Natural killer cell treated with Interleukin-12 subunit alpha and Interleukin-12 subunit beta and Interleukin-15 and Interleukin-18, amount 100 ng/mL, for 72 hours (primary cell): ENCODE measurements at regions not wholly inside any gene's neighbourhood (a gene's known extent, or its start where the extent isn't known, plus 50 kb on each side); places are given as distances from the start of the nearest gene placed in this dataset.
"Not testable (repeated sequence)": the region's sequence is repeated elsewhere in the genome, so short reads cannot be mapped to it uniquely, and the experiment has no call there.

Experiments used
- ATAC-seq, 2 donors: fragments of 150-1000 bp; cut with Tn5 transposase in 1 of 2; sonication (Bioruptor Pico), chemical (Tn5 transposase) in 1 of 2; 2 replicates each; pipeline ENCODE4 v1.10.0; 2021
- DNase-seq: peaks from one replicate; pipeline ENCODE4 v3.0.0; 2022; ENCODE audit warnings: low spot score
- H3K27ac Mint-ChIP-seq, 2 donors: 1 replicate in 1 of 2; 2 replicates in 1 of 2; pipeline ENCODE4 v1.8.0; 2022; ENCODE audit warnings: mixed read lengths in 2 of 2, mild to moderate bottlenecking in 1 of 2, moderate library complexity in 1 of 2
- H3K27me3 Mint-ChIP-seq, 2 donors: 1 replicate in 1 of 2; 2 replicates in 1 of 2; pipeline ENCODE4 v1.8.0; 2022; ENCODE audit warnings: mixed read lengths in 2 of 2
- H3K36me3 Mint-ChIP-seq: one replicate; pipeline ENCODE4 v1.8.0; 2022; ENCODE audit warnings: mixed read lengths
- H3K4me1 Mint-ChIP-seq, 2 donors: 1 replicate in 1 of 2; 2 replicates in 1 of 2; pipeline ENCODE4 v1.8.0; 2022; ENCODE audit warnings: low read depth in 2 of 2, mixed read lengths in 2 of 2, mild to moderate bottlenecking in 1 of 2
- H3K4me3 Mint-ChIP-seq: one replicate; pipeline ENCODE4 v1.8.0; 2022; ENCODE audit warnings: mixed read lengths
- H3K9me3 Mint-ChIP-seq: 2 replicates; pipeline ENCODE4 v1.8.0; 2022; ENCODE audit warnings: mixed read lengths

DNA sequence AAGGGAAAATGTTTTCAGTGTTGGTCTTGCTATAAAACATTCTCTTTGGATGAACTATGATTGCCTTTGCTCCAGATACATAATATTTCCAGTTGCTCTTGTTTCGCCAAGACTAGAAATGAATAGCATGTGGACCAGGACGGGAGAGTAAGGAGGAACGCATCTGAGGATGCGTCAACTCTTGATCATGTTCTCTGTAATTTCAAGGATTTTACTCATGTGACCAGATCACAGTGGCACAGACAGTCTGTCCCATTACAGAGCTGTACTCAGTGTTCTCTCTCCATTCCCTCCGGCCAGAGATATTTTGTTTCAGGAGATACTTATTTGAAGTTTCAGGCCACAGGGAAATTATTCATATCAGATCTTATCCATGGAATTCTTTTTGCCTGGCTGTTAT lies 266.6 kb downstream of the MID1IP1 start:
- peaks cover 2% of the 10 kb centered on the region for H3K9me3 Mint-ChIP-seq
- ATAC-seq (no peak), DNase-seq (no peak)
- H3K27me3 Mint-ChIP-seq = peaks cover 0 to 7% of the 10 kb centered on the region in 2 donors
- no peak overlapping the region for H3K27ac Mint-ChIP-seq
- no peaks in the 10 kb centered on the region for H3K36me3 Mint-ChIP-seq
- no peaks in the 10 kb centered on the region for H3K4me1 Mint-ChIP-seq
- no peak overlapping the region for H3K4me3 Mint-ChIP-seq

DNA sequence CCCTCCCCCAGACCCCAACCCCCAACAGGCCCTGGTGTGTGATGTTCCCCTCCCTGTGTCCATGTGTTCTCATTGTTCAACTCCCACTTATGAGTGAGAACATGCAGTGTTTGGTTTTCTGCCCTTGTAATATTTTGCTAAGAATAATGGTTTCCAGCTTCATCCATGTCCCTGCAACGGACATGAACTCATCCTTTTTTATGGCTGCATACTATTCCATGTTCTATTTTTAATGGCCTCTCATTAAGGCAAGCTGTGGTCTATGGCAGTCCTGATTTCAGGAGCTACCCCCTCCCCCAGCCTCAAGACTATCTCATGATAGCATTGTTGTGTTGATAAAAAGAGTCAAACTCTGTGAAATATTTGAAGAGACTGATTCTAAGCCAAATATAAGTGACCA lies 267.4 kb downstream of the MID1IP1 start:
- not testable (repeated sequence) for H3K4me1 Mint-ChIP-seq, H3K27ac Mint-ChIP-seq, DNase-seq, H3K9me3 Mint-ChIP-seq, ATAC-seq, H3K27me3 Mint-ChIP-seq, H3K36me3 Mint-ChIP-seq, H3K4me3 Mint-ChIP-seq

DNA sequence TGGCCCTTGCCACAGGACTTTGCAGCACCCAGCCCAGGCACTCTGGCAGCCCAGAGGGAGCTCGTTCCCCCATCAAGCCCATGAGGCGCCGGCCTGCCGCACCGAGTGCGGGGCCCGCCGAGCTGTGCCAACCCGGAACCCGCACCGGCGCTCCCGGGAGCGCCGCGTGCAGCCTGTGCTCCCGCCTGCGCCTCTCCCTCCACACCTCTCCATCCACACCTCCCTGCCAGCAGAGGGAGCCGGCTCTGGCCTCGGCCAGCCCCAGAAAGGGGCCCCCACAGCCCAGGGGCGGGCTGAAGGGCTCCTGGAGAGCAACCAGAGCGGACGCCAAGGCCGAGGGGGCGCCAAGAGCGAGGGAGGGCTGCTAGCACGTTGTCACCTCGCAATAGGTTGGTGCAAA lies 268.8 kb downstream of the MID1IP1 start:
- Mint-ChIP-seq H3K4me3 (no peak overlapping the region), H3K9me3 (peaks cover 2% of the 10 kb centered on the region), H3K27ac (no peak overlapping the region), H3K27me3 (peaks cover 0 to 8% of the 10 kb centered on the region in 2 donors), H3K4me1 (no peaks in the 10 kb centered on the region), H3K36me3 (no peaks in the 10 kb centered on the region)
- DNase-seq (no peak), ATAC-seq (no peak)

DNA sequence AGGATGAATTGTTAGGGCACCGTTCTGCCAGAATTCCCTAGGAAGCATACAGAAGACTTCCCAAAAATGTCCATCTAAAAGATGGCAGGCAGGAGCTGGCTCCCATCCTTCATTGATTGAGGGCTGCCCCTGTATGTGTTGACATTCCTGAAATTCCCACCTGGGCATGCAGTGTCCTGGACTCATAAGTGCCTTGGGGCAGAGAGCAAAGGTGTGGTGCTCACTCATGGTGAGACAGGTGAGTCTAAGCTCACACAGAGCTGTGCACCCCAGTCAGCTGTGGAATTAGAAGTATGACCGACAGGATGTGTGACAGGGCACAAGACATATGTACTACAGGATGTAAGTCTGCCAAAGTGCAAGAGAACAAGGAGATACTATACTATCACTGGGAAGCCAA lies 271.9 kb downstream of the MID1IP1 start:
- no peaks in the 10 kb centered on the region for H3K36me3 Mint-ChIP-seq
- H3K27me3 Mint-ChIP-seq = peaks cover 0 to 11% of the 10 kb centered on the region in 2 donors
- H3K27ac Mint-ChIP-seq = no peak overlapping the region
- no peaks in the 10 kb centered on the region for H3K9me3 Mint-ChIP-seq
- H3K4me1 Mint-ChIP-seq = no peaks in the 10 kb centered on the region
- DNase-seq (no peak), ATAC-seq (no peak)
- no peak overlapping the region for H3K4me3 Mint-ChIP-seq

DNA sequence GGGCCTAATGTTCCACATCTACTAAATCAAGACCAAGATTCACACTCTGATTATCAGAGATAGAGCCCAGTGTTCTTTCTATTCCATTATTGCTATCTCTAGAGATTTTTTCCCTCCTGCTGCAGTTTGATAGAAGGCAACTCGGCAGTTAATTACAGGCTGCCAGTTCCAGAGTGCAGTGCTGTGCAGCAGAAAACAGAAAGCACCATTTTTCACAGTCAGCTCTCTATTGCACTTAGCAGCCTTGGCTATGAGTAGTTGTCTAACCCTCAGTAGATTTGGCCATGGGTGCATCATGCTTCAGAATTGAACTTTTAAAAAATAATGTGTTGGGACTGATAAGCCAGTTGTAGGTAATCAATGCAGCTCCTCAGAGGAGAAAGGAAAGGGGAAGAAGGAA lies 295.3 kb downstream of the MID1IP1 start:
- H3K27ac Mint-ChIP-seq = no peak overlapping the region
- DNase-seq = no peak
- no peaks in the 10 kb centered on the region for H3K9me3 Mint-ChIP-seq
- ATAC-seq = no peak
- H3K27me3 Mint-ChIP-seq = peaks cover 6 to 10% of the 10 kb centered on the region in 2 donors
- H3K4me3 Mint-ChIP-seq = no peak overlapping the region
- H3K36me3 Mint-ChIP-seq = no peaks in the 10 kb centered on the region
- H3K4me1 Mint-ChIP-seq = no peaks in the 10 kb centered on the region

DNA sequence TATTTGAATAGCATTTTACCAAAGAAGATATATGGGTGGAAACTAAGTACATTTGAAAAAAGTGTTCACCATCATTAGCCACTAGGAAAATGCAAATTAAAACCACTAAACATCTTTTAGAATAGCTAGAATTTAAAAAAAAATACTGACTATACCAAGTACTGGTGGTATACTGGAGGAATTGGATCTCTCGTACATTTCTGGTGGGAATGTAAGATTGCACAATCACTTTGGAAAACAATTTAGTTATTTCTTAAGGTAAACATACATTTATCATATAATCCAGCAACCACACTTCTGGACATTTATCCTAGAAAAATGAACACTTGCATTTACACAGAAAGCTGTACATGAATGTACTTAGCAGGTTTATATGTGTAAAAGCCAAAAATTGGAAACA lies 303.5 kb downstream of the MID1IP1 start:
- Mint-ChIP-seq H3K27me3 (peaks cover 10 to 17% of the 10 kb centered on the region in 2 donors), H3K4me1 (no peaks in the 10 kb centered on the region), H3K9me3 (no peaks in the 10 kb centered on the region), H3K36me3 (peaks cover 2% of the 10 kb centered on the region), H3K4me3 (no peak overlapping the region), H3K27ac (no peak overlapping the region)
- no peak for DNase-seq
- no peak for ATAC-seq

DNA sequence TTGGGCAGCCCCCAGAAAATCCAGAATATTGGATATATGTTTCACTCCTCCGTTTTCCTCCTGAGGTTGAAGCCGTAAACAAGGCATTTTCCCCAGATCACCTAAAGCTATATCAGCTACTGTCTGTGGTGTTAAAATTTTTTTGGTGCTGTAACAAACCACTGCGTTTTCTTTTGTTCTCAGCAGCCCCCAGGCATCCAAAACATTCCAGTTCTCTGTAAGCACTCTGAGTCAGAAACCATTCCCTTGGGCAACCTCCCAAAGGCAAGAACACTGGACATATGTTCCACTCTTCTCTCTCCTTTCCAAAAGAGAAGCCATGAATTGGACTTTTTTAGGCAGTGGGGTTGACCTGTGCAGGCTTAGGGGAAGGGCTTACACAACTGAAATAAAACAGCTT lies 310.9 kb downstream of the MID1IP1 start:
- H3K36me3 Mint-ChIP-seq = peaks cover 17% of the 10 kb centered on the region

DNA sequence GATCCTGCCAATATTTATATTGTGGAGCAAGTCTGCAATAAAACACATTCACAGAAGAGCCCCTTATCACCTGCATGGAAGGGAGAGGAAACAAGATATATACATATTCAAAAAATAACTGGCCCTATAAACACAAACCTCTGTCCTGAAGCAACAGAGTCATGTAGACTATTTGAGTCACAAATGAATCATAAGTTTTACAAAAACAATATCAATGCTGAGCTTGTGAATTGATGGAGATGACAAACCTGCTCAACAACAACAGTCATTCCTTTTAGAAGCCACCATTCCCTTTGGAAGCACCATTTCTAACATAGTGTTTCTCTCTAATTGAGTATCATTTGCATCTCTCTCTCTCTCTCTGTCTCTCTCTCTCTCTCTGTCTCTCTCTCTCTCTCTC lies 313.9 kb downstream of the MID1IP1 start:
- Mint-ChIP-seq H3K4me1 (no peaks in the 10 kb centered on the region), H3K9me3 (peaks cover 14% of the 10 kb centered on the region), H3K36me3 (peaks cover 12% of the 10 kb centered on the region), H3K27ac (no peak overlapping the region), H3K27me3 (peaks cover 27 to 31% of the 10 kb centered on the region in 2 donors), H3K4me3 (no peak overlapping the region)
- DNase-seq (no peak), ATAC-seq (no peak)

More for the DNA sequence above, 310.9 kb downstream of the MID1IP1 start:
- Mint-ChIP-seq H3K4me1 (no peaks in the 10 kb centered on the region), H3K27me3 (peaks cover 22 to 34% of the 10 kb centered on the region in 2 donors), H3K9me3 (peaks cover 14% of the 10 kb centered on the region), H3K4me3 (no peak overlapping the region), H3K27ac (no peak overlapping the region)
- ATAC-seq (no peak), DNase-seq (no peak)

DNA sequence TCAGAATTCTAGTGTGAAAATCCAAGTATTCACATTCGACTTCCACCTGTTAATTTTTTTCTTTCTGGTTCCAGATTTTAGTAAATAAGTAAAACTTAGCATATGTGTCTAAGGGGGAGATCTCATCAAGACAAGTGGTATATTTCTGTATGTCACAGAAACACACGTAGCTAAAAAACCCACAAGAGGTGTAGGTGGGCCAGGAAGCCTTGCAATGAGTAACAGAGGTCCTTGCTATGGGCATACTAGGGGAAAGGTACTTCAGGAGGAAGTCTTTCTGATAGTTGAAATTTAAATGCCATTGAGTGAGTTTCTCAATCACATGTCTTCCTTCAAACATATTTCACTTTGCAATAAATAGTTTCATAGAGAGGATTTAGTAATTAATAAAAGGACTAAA lies 315.8 kb downstream of the MID1IP1 start:
- Mint-ChIP-seq H3K27me3 (peaks cover 17 to 22% of the 10 kb centered on the region in 2 donors), H3K4me3 (no peak overlapping the region), H3K36me3 (peaks cover 1% of the 10 kb centered on the region), H3K9me3 (peaks cover 6% of the 10 kb centered on the region), H3K4me1 (no peaks in the 10 kb centered on the region), H3K27ac (no peak overlapping the region)
- DNase-seq = no peak
- ATAC-seq = no peak

DNA sequence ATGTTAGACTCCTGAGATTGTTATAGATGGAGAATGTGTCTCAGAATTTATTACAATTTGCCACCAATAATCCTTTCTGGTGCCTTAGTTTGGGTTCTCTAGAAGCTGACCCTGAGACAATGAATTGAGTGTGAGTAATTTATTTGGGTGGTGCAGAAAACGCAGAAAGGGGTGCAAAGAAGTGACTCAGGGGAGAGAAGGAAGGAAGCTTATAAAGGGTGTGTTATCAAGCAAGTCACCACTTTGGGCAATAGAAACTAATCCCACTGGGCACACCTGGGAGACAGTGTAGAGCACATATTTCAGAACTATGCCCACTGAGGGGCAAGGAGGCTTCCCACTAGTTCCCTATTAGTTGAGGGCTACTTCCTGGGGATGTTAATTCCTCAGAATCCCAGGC lies 320.6 kb downstream of the MID1IP1 start:
- Mint-ChIP-seq H3K9me3 (no peaks in the 10 kb centered on the region), H3K27ac (no peak overlapping the region), H3K36me3 (no peaks in the 10 kb centered on the region), H3K27me3 (peaks cover 25 to 31% of the 10 kb centered on the region in 2 donors), H3K4me3 (no peak overlapping the region), H3K4me1 (no peaks in the 10 kb centered on the region)
- no peak for DNase-seq
- no peak for ATAC-seq

DNA sequence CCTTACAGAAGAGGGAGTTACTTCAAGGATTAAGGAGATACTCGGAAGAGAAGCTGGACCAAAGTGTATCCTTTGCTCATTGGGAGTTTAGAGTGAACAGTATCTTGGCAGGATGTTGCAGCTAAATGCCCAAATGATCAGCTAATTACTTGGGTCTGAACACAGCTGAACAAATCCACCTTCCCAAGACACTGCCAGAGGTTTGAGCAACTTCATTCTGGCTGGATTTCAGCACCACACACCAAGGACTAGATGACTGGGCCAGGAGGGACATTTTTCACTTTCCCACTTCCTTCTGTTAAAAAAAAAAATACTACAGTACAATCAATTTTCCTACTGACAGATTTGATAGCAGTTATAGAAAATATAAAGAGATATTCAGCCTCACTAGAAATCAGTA lies 324.6 kb downstream of the MID1IP1 start:
- no peak for ATAC-seq
- H3K4me3 Mint-ChIP-seq = no peak overlapping the region
- H3K9me3 Mint-ChIP-seq = no peaks in the 10 kb centered on the region
- H3K27me3 Mint-ChIP-seq = peaks cover 13 to 16% of the 10 kb centered on the region in 2 donors
- no peaks in the 10 kb centered on the region for H3K4me1 Mint-ChIP-seq
- no peaks in the 10 kb centered on the region for H3K36me3 Mint-ChIP-seq
- no peak overlapping the region for H3K27ac Mint-ChIP-seq
- no peak for DNase-seq

DNA sequence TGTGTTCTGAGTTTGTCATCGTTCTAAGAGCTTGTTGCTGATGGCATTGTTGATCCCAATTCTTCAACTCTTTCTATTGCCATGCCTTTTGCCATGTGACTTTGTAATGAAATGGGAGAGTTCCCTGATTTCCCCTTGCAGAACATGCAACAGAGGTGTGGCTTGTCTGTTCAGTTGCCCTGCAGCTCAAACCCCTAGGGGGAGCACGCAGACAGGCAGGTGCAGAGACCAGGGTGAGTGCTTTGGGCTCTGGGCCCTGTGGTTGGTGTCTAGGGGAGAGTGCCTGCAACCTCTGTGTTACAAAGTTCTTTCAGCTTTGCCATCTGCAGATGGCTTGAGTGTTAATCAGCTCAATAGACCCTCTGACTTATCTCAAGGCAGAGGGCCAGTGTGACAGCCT lies 332.7 kb downstream of the MID1IP1 start:
- Mint-ChIP-seq H3K27ac (no peak overlapping the region), H3K36me3 (no peaks in the 10 kb centered on the region), H3K4me3 (no peak overlapping the region), H3K27me3 (peaks cover 0 to 10% of the 10 kb centered on the region in 2 donors), H3K4me1 (no peaks in the 10 kb centered on the region), H3K9me3 (no peaks in the 10 kb centered on the region)
- DNase-seq (no peak), ATAC-seq (no peak)

DNA sequence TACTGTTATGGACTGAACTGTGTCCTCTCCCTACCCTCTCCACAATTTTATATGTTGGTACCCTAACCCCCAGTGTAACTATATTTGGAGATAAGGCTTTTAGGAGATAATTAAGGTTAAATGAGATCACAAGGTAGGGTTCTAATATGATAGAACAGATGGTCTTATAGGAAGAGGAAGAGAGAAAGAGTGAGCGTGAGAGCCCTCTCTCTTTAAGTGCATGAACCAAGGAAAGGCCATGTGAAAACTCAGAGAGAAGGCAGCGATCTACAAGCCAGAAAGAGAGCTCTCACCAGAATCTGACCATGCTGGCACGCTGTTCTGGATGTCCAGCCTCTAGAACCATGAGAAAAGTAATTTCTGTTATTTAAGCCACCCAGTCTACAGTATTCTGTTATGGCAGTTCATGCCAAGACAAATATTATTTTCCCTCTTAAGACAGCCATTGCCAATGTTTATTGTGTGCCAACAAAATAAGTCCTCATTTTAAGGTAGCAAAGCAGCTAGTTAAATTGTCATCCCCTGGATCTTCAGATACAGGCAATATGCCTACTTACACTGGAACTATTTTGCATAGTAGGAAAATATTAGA lies 336.2 kb downstream of the MID1IP1 start:
- no peak for ATAC-seq
- Mint-ChIP-seq H3K36me3 (no peaks in the 10 kb centered on the region), H3K27ac (no peak overlapping the region), H3K4me3 (no peak overlapping the region), H3K27me3 (peaks cover under 1 to 13% of the 10 kb centered on the region in 2 donors), H3K4me1 (no peaks in the 10 kb centered on the region), H3K9me3 (no peaks in the 10 kb centered on the region)
- DNase-seq = no peak

DNA sequence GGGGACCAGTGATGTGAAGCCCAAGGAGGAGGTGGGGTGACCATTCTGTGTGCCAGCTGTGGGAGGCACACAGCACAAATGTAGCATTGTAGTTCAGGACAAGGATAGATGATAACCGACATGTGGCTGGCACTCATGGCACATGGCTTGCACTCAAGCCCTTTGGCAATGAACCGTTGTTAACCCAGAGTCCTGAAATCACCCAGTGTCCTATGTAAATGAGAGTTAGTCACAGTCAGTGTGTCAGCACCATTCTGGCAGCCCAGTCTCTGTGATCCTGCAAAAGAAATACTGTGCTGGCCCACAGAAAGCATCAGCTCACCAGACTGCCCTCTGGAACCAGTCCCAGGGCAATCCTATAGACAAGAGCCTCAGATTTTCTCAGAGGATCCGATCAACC lies 339.3 kb downstream of the MID1IP1 start:
- no peak for DNase-seq
- Mint-ChIP-seq H3K36me3 (no peaks in the 10 kb centered on the region), H3K27ac (no peak overlapping the region), H3K4me1 (no peaks in the 10 kb centered on the region), H3K27me3 (peaks cover 6 to 24% of the 10 kb centered on the region in 2 donors), H3K9me3 (no peaks in the 10 kb centered on the region), H3K4me3 (no peak overlapping the region)
- peak in 1 of 2 donors; percentile 15 for ATAC-seq

DNA sequence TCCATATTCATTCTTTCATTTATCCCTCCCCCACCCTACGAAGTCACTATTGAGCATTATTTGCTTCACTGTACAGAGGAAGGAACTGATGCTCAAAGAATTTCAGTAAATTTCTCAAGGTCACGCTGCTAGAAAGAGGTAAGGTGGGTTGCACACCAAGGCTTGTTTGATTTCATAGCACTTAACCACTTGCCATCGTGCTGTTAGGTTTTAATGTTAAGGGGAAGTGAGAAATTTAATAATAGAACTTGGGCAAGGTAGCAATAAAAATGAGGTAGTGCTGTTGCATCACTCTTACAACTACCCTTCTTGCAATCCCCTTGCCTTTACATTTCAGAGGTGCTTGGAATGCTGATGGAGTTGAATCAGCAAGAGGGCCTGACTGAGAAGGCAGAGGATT lies 343.1 kb downstream of the MID1IP1 start:
- DNase-seq (no peak), ATAC-seq (no peak)
- Mint-ChIP-seq H3K4me3 (no peak overlapping the region), H3K27ac (no peak overlapping the region), H3K36me3 (no peaks in the 10 kb centered on the region), H3K27me3 (peaks cover 6 to 25% of the 10 kb centered on the region in 2 donors), H3K4me1 (no peaks in the 10 kb centered on the region), H3K9me3 (no peaks in the 10 kb centered on the region)
